ENCODE measurements at regions not wholly inside any gene's neighbourhood (a gene's known extent, or its start where the extent isn't known, plus 50 kb on each side); places are given as distances from the start of the nearest gene placed in this dataset.

GRCh38 chr7:124647630-124648306, 117.8 kb downstream of the GPR37 start:
- TF ChIP-seq POLR2AphosphoS5 (IDR thresholded peaks at IDR 0.05) (no peak), CTCF (IDR thresholded peaks at IDR 0.05) (no peak), POLR2A (IDR thresholded peaks at IDR 0.05) (no peak), EP300 (IDR thresholded peaks at IDR 0.05) (no peak)
